ENCODE measurements at regions not wholly inside any gene's neighbourhood (a gene's known extent, or its start where the extent isn't known, plus 50 kb on each side); places are given as distances from the start of the nearest gene placed in this dataset.
"Not testable (repeated sequence)": the region's sequence is repeated elsewhere in the genome, so short reads cannot be mapped to it uniquely, and the experiment has no call there.

DNA sequence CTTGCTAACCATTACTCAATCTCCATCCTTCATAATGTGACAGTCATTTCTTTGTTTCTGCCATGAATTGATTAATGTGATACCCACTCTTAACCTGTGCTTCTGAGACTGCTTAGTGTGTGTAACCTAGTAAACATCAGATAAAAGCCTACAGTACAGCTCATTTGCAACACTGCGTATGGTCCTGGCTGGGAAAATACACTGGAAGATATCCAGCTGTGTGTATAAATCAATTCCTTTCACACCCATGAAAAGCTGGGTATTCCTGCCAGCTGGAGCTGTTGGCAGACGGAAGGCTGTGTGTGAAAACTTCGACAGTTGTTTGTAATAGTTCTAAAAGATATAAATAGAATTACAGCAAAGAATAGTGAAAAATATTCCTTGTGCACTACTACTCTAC, 509.2 kb downstream of the FRK start:
- no peak for DNase-seq (ENCODE audit: low read depth in 2 of 2)

DNA sequence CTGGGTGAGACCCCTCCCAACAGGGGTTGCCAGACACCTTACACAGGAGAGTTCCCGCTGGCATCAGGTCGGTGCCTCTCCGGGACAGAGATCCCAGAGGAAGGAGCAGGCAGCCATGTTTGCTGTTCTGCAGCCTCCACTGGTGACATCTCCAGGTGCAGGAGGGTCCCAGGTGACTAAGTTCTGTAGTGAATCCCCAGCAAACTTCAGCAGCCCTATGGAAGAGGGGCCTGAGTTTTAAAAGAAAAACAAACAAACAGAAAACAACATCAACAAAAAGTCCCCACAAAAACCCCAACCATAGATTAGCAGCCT, 515.1 kb downstream of the FRK start:
- no peak for DNase-seq (ENCODE audit: low read depth in 2 of 2)

DNA sequence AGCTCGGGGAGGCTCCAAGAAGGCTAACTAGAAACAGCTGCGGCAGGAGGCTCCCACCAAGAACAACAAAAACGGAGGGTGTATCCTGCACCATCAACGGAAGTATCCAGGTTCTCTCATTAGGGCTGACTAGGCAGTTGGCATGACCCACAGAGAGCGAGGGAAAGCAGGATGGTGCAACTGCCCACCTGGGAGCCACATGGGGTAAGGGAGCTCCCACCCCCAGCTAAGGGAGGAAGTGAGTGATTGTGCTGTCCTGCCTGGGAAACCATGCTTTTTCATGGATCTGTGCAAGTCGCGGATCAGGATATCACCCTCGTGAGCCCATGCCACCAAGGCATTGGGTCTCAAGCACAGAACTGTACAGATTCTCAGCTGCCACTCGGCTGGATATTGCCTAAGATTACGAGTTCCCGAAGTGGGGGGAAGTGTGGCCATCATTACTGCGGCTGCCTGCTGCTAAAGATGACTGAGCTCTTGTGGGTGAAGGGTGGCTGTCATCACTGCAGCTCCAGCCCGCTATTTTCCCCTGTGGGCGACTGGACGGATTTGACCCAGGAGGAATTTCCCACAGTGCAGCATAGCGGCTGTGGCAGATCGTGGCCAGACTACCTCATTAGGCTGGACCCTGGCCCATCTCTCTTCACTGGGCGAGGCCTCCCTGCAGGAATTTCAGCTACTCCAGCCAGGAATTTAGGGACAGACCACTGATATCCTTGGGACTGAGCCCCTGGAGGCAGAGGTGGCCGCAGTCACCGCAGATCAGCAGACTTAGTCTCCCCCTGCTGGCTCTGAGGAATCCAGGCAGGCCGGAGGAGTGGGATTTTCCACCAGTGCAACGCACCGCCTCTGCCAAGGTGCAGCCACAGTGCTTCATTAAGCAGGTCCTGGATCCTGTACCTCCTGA, 515.7 kb downstream of the FRK start:
- no peak for DNase-seq (ENCODE audit: low read depth in 2 of 2)

DNA sequence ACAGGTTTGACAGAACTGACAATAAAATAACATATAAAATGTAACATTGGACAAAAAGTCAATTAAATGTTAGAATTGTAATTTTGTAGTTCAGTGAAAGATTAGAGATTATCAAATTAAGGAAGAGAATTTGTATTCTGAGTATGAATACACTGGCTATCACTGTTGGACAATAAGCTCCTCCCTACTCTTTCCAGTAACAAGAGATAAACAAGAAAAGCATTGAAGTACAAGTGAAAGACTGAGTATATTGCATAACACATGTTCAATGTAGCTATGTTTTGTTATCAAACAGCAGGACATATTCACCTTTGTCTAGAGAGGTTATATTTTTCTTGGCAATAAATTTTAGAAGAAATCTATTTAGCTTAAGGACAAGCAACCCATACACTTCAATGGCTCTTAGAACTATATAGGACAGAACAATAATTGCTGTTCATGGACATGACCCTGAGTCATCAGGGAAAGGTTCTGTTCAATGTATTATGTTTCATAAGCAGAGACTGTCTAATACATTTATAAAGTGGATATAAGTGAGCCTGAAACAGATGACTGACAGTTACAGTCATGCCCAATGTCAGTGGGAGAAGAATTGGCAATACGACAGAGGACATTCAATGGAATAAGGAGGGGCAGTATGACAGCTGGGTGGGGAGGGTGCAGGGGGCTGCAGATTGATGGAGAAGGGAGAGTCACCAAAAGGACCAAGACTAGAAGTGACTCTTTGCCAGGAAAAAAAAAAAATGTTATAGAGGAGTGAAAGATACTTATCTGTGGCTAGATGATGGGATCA, 520.4 kb downstream of the FRK start:
- DNase-seq (ENCODE audit: low read depth in 2 of 2) = no peak

DNA sequence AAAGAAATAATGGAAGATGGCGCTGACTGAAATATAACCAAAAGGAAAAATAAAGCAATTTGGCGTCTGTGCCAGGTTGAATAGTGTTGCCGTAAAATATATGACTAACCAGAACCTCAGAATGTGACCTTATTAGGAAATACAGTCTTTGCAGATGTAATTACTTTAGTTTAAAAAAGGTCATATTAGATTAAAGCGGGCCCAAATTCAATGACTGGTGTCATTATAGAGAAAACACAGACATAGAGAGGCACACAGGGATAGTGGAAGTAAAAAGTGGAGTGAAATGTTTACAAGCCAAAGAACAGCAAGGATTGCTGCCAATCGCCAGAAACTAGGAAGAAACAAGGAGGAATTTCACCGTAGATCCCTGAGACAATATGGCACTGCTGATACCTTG, 521.2 kb downstream of the FRK start:
- no peak for DNase-seq (ENCODE audit: low read depth in 2 of 2)

DNA sequence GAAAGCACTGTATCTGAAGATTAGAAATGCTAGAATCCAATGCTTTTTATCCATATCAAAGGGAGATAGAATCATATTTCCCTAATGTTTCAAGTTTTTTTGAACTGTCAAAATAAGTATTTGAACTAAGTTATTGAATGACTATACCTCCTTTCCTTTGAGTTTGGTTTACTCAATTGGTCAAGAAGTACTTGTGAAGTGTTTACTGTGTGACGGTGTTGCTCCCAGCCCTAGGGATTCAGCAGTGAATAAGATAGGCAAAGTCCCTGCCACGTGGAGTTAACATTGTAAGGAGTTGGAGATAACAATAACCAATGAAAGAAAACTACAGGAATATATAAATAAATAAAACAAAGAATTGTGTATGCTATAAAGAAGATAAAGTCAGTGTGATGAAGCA, 535.9 kb downstream of the FRK start:
- DNase-seq (ENCODE audit: low read depth in 2 of 2) = no peak

DNA sequence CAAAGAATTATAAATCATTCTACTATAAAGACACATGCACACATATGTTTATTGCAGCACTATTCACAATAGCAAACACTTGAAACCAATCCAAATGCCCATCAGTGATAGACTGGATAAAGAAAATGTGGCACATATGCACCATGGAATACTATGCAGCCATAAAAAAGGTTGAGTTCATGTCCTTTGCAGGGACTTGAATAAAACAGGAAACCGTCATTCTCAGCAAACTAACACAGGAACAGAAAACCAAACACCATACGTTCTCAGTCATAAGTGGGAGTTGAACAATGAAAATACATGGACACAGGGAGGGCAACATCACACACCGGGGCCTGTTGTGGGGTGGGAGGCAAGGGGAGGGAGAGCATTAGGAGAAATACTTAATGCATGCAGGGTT, 538.9 kb downstream of the FRK start:
- not testable (repeated sequence) for DNase-seq (ENCODE audit: low read depth in 2 of 2)

DNA sequence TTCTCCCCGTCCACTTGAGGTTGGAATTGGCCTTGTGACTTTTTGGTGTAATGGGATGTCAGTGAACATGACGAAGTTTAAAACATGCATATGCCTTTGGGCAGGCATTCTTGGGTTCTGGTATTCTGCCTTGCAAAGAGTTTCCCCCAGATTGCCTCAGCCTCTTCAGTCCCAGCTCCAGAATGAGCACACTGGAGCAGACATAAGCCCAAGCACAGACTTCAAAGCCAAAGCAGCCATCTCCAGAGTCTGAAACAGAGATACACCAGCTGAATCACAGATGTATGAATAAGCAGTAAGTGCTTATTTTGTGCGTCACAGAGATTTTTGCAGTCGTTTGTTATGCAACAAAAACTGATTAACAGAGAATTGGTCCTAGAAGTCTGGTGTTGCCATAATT, 546.0 kb downstream of the FRK start:
- DNase-seq (ENCODE audit: low read depth in 2 of 2) = no peak

DNA sequence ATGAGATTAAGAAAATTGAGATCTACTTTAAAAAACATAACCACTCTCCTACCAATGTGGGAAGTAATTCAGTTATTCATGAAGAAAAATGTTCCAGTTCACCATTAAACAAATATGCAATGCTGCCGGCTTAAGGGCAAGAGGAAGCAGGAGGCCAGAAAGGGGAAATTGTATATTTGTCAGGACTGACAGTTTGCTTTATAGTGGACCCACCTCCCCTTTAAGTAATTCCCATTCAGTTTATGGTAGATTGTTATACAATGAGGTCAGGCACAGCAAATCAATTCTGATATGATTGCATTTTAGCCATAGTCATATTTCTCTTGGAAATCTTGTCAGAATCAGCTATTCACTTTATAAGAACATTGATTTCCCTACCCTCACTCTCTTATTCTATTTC, 547.8 kb downstream of the FRK start:
- DNase-seq (ENCODE audit: low read depth in 2 of 2) = no peak

DNA sequence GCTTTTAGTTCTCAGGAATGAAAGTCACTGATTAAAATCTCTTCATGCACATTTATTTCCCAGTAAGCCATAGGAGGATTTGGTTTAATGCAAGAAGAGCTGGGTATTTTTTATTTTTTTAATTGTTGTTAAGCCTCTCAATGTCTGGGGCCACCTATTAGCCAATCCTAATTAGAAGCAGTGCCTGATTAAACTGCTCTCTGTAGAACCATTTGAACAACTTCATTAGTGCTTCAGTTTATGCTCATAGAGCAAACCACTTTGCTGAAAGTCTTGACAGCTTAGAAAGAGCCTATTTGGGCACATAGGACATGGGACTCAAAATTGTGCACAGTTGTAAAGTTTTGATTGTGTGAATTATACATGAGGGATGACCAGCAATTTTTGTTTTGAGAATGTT, 548.9 kb downstream of the FRK start:
- no peak for DNase-seq (ENCODE audit: low read depth in 2 of 2)

DNA sequence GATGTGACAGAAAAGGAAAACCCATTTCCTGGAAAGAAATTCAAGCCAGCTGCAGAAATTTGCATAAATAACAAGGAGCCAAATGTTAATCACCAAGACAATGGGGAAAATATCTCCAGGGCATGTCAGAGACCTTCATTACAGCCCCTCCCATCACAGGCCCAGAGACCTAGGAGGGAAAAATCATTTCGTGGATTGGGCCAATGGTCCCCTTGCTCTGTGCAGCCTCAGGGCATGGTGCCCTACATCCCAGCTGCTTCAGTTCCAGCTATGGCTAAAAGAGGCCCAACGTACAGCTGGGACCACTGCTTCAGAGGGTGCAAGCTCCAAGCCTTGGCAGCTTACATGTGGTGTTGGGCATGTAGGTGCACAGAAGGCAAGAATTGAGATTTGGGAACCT, 558.3 kb downstream of the FRK start:
- not testable (repeated sequence) for DNase-seq (ENCODE audit: low read depth in 2 of 2)

DNA sequence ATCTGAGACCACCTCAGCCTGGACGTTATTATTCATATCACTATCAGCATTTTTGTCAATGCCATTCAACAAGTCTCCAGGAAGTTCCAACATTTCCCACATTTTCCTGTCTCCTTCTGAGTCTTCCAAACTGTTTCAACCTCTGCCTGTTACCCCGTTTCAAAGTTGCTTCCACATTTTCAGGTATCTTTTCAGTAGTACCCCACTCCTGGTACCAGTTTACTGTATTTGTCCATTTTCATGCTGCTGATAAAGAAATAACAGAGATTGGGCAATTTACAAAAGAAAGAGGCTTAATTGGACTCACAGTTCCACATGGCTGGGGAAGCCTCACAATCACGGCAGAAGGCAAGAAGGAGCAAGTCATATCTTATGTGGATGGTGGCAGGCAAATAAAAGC, 565.5 kb downstream of the FRK start:
- DNase-seq (ENCODE audit: low read depth in 2 of 2) = no peak

DNA sequence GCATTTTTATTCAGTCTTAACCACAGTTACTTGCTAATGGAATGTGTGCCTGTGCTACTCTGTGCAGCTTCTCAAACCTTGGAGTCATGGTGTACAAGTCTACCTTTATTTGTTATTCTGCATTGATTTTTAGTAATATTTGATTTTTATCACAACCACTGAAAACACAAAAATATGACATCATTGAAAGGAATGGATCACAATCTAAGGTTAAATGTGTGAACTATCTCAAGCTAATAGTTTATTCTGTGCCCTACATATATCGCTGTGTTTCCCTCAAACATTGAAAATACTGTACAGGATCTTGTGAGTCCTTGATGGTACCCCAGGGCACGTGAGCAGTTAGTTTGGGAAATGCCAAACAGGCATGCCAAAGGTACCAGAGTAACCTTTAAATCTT, 573.4 kb downstream of the FRK start:
- no peak for DNase-seq (ENCODE audit: low read depth in 2 of 2)

DNA sequence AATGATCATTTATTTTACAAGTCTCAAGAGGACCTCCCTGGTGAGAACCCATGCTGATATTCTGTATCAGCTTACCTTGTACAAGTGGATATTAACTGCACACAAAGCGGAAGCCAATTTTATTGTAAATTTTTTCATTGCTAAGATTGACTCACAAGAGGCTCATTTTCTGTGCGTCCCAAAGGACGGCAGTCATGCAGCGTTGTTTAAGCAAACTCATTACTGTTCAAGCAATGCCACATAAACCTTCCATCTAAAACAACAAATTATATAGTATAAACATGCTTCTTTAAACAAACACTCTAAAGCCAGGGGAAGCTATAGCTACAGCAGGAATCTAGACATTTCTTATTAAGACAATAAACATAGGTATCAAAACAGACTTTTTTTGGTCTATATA, 575.3 kb downstream of the FRK start:
- DNase-seq (ENCODE audit: low read depth in 2 of 2) = no peak

DNA sequence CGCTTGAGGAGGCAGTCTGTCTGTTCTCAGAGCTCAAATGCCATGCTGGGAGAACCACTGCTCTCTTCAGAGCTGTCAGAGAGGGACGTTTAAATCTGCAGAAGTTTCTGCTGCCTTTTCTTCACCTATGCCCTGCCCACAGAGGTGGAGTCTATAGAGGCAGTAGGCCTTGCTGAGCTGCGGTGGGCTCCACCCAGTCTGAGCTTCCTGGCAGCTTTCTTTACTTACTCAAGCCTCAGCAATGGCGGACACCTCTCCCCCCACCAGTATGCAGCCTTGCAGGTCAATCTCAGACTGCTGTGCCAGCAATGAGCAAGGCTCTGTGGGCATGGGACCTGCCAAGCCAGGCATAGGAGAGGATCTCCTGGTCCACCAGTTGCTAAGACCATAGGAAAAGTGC, 580.1 kb downstream of the FRK start:
- not testable (repeated sequence) for DNase-seq (ENCODE audit: low read depth in 2 of 2)

DNA sequence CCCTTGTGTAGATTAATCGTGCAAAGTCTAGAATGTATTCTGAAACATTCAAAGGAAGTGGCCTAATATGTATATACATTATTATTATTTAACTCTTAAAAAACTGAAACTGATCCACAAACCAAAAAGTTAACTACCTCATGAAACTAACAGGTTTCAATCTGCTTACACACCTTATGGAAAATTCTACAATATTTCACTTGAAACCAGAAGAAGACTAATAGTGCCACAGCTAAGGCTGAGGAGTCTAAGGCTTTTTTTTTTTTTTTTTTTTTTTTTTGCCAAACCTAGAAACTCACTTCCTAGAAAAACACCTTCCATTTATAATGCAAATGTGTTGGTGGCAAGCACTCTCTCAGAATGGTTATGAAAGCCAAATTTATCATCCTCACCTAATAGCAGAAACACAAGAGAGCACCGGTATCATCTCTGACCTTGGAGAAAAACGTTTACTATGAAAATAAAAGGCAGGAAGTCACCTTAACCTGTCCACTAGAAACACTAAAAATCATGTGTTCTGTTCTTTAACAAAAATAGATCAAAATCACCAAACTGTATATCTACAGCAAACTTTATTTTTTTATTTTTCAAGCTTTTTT, 586.1 kb downstream of the FRK start:
- DNase-seq (ENCODE audit: low read depth in 2 of 2) = no peak

DNA sequence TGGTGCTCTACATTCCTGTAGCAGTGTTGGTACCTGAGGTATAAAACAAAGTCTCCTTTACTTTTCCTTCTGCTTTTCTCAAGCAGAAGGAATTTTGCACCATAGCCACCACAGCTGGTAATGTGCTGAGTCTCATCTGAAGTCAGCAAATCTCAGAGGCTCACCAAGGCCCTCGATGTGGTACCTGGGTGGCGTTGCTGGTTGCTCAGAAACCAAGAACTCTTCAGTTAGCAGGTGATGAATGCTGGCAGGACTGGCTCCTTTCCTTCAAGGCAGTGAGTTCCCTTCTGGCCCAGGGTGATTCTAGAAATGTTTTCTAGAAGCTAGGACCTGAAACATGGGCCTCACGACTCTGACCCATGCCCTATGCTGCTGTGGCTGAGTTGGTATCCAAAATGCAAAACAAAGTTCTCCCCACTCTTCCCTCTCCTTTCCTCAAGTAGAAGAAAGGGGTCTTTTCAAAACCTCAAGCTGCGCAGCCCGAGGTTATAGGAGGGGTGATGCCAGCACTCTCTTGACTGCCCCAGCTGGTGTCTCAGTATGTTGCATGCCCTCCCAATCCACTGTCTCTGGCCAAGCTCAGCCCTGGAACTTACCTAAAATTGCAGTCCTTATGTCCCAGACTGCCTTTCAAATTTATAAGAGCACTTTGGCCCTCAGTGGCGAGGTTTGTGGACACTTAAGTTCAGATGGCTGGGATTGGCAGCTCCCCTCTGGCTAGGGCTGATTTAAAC, 592.3 kb downstream of the FRK start:
- no peak for DNase-seq (ENCODE audit: low read depth in 2 of 2)

DNA sequence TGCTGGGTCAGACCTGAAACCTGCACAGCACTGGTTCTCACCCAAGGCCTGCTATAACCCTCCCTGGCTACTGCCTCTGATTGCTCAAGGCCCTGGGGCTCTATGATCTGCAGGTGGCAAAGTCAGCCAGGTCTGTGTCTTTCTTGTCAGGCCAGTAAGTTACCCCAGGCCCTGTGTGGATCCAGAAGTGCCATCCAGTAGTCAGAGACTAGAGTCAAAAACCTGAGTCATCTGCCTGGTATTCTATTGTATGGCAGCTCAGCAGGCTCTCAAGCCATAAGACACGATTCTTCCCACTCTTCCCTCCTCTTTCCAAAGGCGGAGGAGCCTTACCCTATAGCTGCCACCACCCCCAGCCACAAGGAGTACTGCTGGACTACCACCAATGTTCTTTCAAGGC, 593.0 kb downstream of the FRK start:
- DNase-seq (ENCODE audit: low read depth in 2 of 2) = no peak

DNA sequence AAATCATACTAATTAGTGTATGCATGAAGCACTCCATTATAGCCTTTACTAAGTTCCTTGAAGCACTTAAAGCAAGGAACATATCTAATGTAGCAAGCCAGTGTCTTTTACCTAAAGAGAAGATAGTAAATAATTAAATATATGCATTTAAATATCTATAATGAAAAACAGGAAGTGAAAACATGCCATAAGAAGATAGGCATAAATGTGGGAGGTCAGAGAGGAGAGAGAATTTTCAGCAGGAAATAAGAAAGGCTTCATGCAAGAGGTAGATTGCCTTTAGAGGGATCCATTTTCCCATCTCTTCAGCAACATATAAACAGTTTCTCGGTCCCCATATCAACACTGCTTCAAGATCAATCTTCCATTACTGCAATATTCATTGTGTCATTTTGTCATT, 599.8 kb downstream of the FRK start:
- no peak for DNase-seq (ENCODE audit: low read depth in 2 of 2)

DNA sequence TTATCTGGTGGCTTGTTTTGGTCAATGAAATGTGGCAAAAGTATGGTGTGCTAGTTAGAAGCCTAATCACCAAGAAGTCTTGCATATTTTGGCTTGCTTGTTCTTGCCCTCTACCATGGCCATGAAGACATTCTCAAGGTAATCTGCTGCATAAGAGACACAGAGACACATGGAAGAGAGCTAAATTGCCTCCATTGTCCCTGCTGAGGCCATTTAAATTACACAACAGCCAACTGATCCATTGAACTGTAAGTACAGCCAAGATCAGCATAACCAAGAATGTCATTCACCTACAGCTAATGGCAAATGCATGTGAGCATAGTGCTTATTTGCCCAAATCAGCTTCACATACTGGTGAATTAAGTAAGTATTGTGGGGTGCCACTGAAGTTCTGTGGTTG, 603.8 kb downstream of the FRK start:
- DNase-seq (ENCODE audit: low read depth in 2 of 2) = no peak

DNA sequence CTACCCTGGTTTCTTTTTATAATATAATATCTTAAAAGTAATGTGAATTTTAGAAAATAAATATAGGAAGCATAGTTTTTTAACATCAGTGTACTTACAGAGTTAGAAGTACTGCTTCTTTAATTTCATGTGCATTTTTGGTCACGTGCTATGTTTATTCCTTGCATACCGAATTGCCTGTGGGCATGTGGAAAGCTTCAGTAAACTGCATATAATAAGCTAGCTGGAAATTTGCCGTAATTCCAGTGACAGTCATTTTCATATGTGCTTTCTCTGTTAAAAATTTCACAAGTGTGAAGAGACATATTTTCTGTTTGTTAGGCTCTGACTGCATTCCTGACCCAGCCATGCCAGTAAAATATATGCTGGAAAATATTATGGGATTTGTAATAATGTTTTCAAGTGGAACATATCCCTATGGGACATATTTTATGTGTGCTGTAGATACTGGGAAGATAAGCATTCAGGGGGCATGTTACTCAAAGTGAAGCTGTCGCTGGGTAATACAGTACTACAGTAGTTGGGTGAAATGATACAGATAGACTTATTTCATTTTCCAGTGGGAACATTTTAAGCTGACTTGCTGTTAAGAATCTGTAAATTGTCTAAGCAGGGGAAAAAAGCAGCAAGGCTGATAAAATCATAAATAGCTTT, 616.7 kb downstream of the FRK start:
- no peak for DNase-seq (ENCODE audit: low read depth in 2 of 2)

DNA sequence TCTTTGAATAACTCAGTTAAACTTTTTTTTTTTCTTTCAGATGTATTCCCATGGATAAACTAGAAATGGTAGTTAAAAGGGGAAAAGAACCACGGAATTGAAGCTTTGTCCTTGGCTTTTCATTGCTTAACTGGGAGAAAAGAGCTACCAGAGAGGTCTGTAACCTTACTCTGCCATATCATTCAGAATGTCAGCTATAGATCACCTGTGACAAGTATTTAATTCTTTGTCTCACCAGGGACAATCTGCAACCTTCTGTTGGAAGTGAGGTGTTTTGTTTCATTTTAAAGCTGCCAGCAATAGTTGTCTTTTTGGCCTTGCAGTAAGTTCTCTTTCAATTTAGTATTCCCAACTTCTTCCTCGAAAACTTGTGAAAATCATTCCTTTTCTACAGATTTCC, 618.4 kb downstream of the FRK start:
- no peak for DNase-seq (ENCODE audit: low read depth in 2 of 2)
